Activated CD4-positive, alpha-beta T cell treated with anti-CD3 and anti-CD28 coated beads, Interleukin-2, amount 10 ng/mL, durations not matched to agents 24 days and 14 days (primary cell): ENCODE measurements at regions not wholly inside any gene's neighbourhood (a gene's known extent, or its start where the extent isn't known, plus 50 kb on each side); places are given as distances from the start of the nearest gene placed in this dataset.

Source experiments
- DNase-seq: peaks from one replicate; pipeline ENCODE4 v3.0.0; 2022
- H3K27ac Mint-ChIP-seq: one replicate; pipeline ENCODE4 v1.8.0; 2022; ENCODE audit warnings: mild to moderate bottlenecking, mixed read lengths
- H3K27me3 Mint-ChIP-seq: one replicate; pipeline ENCODE4 v1.8.0; 2022; ENCODE audit warnings: mixed read lengths
- H3K36me3 Mint-ChIP-seq: one replicate; pipeline ENCODE4 v1.8.0; 2022; ENCODE audit warnings: low read depth, mild to moderate bottlenecking, mixed read lengths
- H3K4me1 Mint-ChIP-seq: one replicate; pipeline ENCODE4 v1.8.0; 2021; ENCODE audit warnings: mixed read lengths
- H3K4me3 Mint-ChIP-seq: one replicate; pipeline ENCODE4 v1.8.0; 2022; ENCODE audit warnings: mild to moderate bottlenecking, moderate library complexity, mixed read lengths
- H3K9me3 Mint-ChIP-seq: one replicate; pipeline ENCODE4 v1.8.0; 2021; ENCODE audit warnings: mixed read lengths
- intact Hi-C: fragments of 100-400 bp; cut with micrococcal nuclease; formaldehyde crosslinking; loops from one replicate; pipeline ENCODE4 v1.15.1; 2023

- H3K4me3 Mint-ChIP-seq = no peak overlapping the region
- no peak for DNase-seq
- no peaks in the 10 kb centered on the region for H3K4me1 Mint-ChIP-seq
- no peaks in the 10 kb centered on the region for H3K36me3 Mint-ChIP-seq
- H3K9me3 Mint-ChIP-seq = peaks cover 13% of the 10 kb centered on the region
- intact Hi-C loops = no loop called here
- H3K27me3 Mint-ChIP-seq = peaks cover 2% of the 10 kb centered on the region
- no peak overlapping the region for H3K27ac Mint-ChIP-seq
Observed at GRCh38 chr13:50580684-50581305, 262.7 kb downstream of the DLEU7 start.

- Mint-ChIP-seq H3K27me3 (peaks cover 3% of the 10 kb centered on the region), H3K27ac (no peak overlapping the region), H3K4me3 (no peak overlapping the region), H3K9me3 (peaks cover 8% of the 10 kb centered on the region), H3K4me1 (no peaks in the 10 kb centered on the region), H3K36me3 (no peaks in the 10 kb centered on the region)
- intact Hi-C loops = no loop called here
- no peak for DNase-seq
Observed at GRCh38 chr13:50581586-50582196, 261.8 kb downstream of the DLEU7 start.

DNA sequence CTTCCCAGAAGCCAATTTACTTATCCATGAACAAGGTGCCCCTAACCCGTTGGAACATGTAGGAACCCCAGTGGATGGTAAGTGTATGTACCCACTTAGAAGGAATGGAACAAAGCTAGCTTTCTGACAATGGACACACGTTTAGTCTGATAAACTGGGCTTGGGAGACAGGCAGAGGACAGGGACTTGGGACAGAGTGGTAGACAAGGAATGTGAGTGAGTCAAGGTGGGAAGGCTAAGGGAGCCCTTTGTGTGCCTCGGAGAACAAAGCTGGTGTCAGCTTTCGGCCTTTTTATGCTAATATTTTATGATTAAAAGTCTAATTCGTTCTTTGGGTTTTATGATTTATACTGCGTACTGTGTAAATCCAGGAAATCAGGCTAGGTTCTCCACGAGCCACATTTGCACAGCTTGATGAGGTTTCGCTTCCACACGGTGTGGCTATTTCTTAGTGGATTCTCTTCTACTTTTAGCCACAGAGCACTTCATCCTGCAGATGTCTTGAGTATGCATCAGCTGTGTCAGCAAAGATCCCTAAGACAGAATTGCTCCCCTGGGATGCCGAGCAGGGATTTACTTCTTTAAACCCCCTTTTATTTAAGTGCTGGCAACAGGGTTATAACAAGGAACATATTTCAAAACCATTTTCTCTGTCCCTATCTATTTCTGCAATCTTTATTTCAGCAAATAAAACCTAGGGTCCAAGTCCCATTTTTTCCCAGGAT is 258.5 kb downstream of the DLEU7 start:
- intact Hi-C loops = no loop called here
- peaks cover 3% of the 10 kb centered on the region for H3K27me3 Mint-ChIP-seq
- no peak for DNase-seq
- H3K4me3 Mint-ChIP-seq = no peak overlapping the region
- H3K27ac Mint-ChIP-seq = no peak overlapping the region
- no peaks in the 10 kb centered on the region for H3K9me3 Mint-ChIP-seq
- H3K36me3 Mint-ChIP-seq = no peaks in the 10 kb centered on the region
- peaks cover 6% of the 10 kb centered on the region for H3K4me1 Mint-ChIP-seq

- Mint-ChIP-seq H3K9me3 (no peaks in the 10 kb centered on the region), H3K4me1 (peaks cover 8% of the 10 kb centered on the region), H3K4me3 (no peak overlapping the region), H3K36me3 (no peaks in the 10 kb centered on the region), H3K27me3 (peaks cover 3% of the 10 kb centered on the region), H3K27ac (no peak overlapping the region)
- DNase-seq = no peak
- intact Hi-C loops = no loop called here
Observed at GRCh38 chr13:50585674-50586413, 257.6 kb downstream of the DLEU7 start.

DNA sequence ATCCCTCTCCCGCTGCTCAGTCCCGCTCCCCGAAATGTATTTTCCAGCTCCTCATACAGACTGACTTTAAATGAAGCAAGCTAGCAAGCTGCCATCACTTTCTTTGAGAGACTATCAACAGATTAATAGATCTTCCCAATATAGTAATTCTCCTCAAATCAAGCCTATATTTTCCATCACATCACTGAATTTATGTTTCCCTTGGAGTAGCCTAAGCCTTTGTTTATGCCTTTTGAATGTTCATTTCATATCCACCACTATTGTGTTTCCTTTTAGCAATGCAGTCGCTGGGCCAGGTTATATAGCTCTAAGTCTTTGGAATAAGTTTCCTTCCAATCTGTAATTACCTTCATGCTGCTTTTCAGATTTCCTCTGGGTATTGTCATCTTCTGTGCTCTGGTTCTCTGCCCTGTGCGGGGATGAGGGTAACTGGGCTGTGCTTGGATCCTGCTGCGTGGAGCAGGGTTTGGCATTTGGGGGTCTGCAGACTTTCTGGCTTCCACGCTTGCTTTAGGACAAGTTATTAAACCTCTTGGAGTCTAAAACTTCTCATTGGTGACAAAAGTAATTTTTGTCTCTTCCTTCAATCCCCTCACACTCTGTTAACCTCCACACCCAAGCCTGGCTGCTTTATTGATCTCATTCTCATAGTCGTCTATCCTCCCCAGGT is 256.9 kb downstream of the DLEU7 start:
- Mint-ChIP-seq H3K4me3 (no peak overlapping the region), H3K27ac (no peak overlapping the region), H3K36me3 (no peaks in the 10 kb centered on the region), H3K4me1 (peaks cover 8% of the 10 kb centered on the region), H3K9me3 (no peaks in the 10 kb centered on the region), H3K27me3 (peaks cover 3% of the 10 kb centered on the region)
- no peak for DNase-seq
- intact Hi-C loops = no loop called here

DNA sequence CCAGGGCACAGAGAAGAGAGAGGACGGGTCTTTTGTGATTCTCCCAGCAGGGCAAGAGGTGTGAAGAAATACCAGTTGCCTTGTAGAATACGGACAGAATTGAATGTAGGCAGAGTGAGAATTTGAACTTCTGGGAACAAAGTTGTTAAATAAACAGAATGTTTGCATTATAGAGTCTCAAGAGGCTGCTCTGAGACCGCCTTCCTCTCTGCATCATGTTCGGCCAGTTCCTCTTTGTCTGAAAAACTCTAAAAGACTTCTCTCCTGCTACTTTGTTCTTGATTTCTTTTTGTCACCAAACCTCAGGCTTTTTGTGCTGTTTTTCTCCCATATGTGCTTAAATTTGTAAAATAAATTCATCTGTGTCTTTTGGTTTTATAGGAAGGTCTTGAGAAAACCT is 256.4 kb downstream of the DLEU7 start:
- intact Hi-C loops = no loop called here
- Mint-ChIP-seq H3K9me3 (no peaks in the 10 kb centered on the region), H3K36me3 (no peaks in the 10 kb centered on the region), H3K27ac (no peak overlapping the region), H3K4me3 (no peak overlapping the region), H3K4me1 (peaks cover 8% of the 10 kb centered on the region), H3K27me3 (peaks cover 3% of the 10 kb centered on the region)
- DNase-seq = no peak

- no peak for DNase-seq
- H3K27me3 Mint-ChIP-seq = peaks cover 3% of the 10 kb centered on the region
- H3K9me3 Mint-ChIP-seq = no peaks in the 10 kb centered on the region
- H3K36me3 Mint-ChIP-seq = no peaks in the 10 kb centered on the region
- intact Hi-C loops = no loop called here
- H3K4me3 Mint-ChIP-seq = no peak overlapping the region
- H3K27ac Mint-ChIP-seq = no peak overlapping the region
- peaks cover 10% of the 10 kb centered on the region for H3K4me1 Mint-ChIP-seq
Observed at GRCh38 chr13:50587645-50588373, 255.7 kb downstream of the DLEU7 start.

GRCh38 chr13:50588491-50589130 is 254.9 kb downstream of the DLEU7 start:
- intact Hi-C loops = no loop called here
- no peaks in the 10 kb centered on the region for H3K36me3 Mint-ChIP-seq
- H3K4me1 Mint-ChIP-seq = peaks cover 16% of the 10 kb centered on the region
- peaks cover 3% of the 10 kb centered on the region for H3K27me3 Mint-ChIP-seq
- no peak overlapping the region for H3K4me3 Mint-ChIP-seq
- no peaks in the 10 kb centered on the region for H3K9me3 Mint-ChIP-seq
- H3K27ac Mint-ChIP-seq = no peak overlapping the region
- DNase-seq = no peak

- H3K9me3 Mint-ChIP-seq = no peaks in the 10 kb centered on the region
- intact Hi-C loops = no loop called here
- H3K27ac Mint-ChIP-seq = no peak overlapping the region
- DNase-seq = no peak
- peaks cover 3% of the 10 kb centered on the region for H3K27me3 Mint-ChIP-seq
- no peaks in the 10 kb centered on the region for H3K36me3 Mint-ChIP-seq
- H3K4me1 Mint-ChIP-seq = peaks cover 18% of the 10 kb centered on the region
- no peak overlapping the region for H3K4me3 Mint-ChIP-seq
Observed at GRCh38 chr13:50589139-50589538, 254.4 kb downstream of the DLEU7 start.

GRCh38 chr13:50589651-50590054 is 253.8 kb downstream of the DLEU7 start:
- no peaks in the 10 kb centered on the region for H3K9me3 Mint-ChIP-seq
- H3K27ac Mint-ChIP-seq = no peak overlapping the region
- no peak overlapping the region for H3K4me3 Mint-ChIP-seq
- intact Hi-C loops = loop anchor here (5.0 to 10.0 kb wide), 2 partner anchors 213 to 505 kb away; no protein-coding TSS in a partner anchor
- H3K27me3 Mint-ChIP-seq = peaks cover 3% of the 10 kb centered on the region
- DNase-seq = no peak
- peaks cover 22% of the 10 kb centered on the region for H3K4me1 Mint-ChIP-seq
- no peaks in the 10 kb centered on the region for H3K36me3 Mint-ChIP-seq

DNA sequence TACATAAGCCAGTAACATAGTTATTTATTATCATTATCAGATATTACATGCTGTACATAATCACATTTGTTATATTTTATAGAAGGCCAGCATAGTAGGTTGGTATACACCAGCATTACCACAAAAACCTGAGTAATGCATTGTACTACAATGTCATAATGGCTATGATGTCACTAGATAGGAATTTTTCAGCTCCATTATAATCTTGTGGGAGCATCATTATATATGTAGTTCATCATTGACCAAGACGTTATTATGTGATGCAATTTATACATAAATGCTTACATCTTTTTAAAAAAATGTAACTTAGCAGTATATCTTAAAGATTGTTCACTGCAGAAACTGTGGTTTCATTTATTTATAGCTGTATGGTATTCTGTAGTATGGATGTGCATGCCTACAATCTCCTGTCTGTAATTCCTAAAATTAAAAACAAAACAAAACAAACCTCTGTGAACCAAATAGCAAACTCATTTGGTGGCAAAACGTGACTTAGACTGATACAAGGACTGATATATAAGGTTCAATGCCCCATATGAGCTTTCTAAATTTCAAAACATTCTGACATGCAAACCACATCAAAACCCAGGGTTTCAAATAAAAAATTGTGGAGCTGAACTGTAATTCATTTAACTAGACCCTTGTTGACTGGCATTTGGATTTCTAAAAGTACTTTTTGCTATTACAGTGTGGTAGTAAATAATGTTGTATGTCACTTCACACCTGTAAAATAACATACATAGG is 250.9 kb downstream of the DLEU7 start:
- H3K27me3 Mint-ChIP-seq = no peaks in the 10 kb centered on the region
- no peaks in the 10 kb centered on the region for H3K36me3 Mint-ChIP-seq
- intact Hi-C loops = loop anchor here (5.0 to 10.0 kb wide), 2 partner anchors 210 to 508 kb away; no protein-coding TSS in a partner anchor
- no peaks in the 10 kb centered on the region for H3K9me3 Mint-ChIP-seq
- no peak for DNase-seq
- no peak overlapping the region for H3K4me3 Mint-ChIP-seq
- H3K4me1 Mint-ChIP-seq = peaks cover 39% of the 10 kb centered on the region
- no peak overlapping the region for H3K27ac Mint-ChIP-seq

DNA sequence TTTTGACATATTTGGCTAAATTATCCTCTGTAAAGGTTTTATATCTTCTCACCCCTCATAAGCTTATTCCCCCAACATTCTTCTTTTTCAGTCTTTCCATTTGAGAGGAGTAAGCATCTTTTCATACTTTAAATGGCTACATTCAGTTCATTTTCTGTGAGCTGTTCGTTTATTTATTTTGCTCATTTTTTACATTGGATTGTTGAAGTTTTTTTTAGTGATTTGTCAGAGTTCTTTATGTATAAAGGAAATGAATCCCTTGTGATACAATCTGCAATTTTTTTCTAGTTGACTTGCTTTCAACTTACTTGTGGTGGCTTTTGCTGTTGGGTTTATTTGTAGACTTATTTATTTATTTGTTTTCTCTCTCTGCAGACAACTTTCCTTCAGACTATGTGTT is 250.3 kb downstream of the DLEU7 start:
- H3K27ac Mint-ChIP-seq = no peak overlapping the region
- intact Hi-C loops = loop anchor here (5.0 to 10.0 kb wide), 2 partner anchors 209 to 508 kb away; no protein-coding TSS in a partner anchor

More for the DNA sequence above, 250.3 kb downstream of the DLEU7 start:
- H3K4me3 Mint-ChIP-seq = no peak overlapping the region
- DNase-seq = no peak
- peaks cover 39% of the 10 kb centered on the region for H3K4me1 Mint-ChIP-seq
- H3K27me3 Mint-ChIP-seq = peaks cover 2% of the 10 kb centered on the region
- H3K9me3 Mint-ChIP-seq = no peaks in the 10 kb centered on the region
- no peaks in the 10 kb centered on the region for H3K36me3 Mint-ChIP-seq
